GM21423 (cell line): ENCODE measurements at regions not wholly inside any gene's neighbourhood (a gene's known extent, or its start where the extent isn't known, plus 50 kb on each side); places are given as distances from the start of the nearest gene placed in this dataset.
"Not testable (repeated sequence)": the region's sequence is repeated elsewhere in the genome, so short reads cannot be mapped to it uniquely, and the experiment has no call there.

Experiments
- ATAC-seq: cut with Tn5 transposase; IDR thresholded peaks from one replicate; pipeline ENCODE4 v1.9.1; 2021; ENCODE audit warnings: mild to moderate bottlenecking, moderate library complexity; ENCODE audit not compliant: unreplicated experiment

GRCh38 chr14:101634202-101634849 lies 73.0 kb downstream of the DIO3 start:
- ATAC-seq = no peak

DNA sequence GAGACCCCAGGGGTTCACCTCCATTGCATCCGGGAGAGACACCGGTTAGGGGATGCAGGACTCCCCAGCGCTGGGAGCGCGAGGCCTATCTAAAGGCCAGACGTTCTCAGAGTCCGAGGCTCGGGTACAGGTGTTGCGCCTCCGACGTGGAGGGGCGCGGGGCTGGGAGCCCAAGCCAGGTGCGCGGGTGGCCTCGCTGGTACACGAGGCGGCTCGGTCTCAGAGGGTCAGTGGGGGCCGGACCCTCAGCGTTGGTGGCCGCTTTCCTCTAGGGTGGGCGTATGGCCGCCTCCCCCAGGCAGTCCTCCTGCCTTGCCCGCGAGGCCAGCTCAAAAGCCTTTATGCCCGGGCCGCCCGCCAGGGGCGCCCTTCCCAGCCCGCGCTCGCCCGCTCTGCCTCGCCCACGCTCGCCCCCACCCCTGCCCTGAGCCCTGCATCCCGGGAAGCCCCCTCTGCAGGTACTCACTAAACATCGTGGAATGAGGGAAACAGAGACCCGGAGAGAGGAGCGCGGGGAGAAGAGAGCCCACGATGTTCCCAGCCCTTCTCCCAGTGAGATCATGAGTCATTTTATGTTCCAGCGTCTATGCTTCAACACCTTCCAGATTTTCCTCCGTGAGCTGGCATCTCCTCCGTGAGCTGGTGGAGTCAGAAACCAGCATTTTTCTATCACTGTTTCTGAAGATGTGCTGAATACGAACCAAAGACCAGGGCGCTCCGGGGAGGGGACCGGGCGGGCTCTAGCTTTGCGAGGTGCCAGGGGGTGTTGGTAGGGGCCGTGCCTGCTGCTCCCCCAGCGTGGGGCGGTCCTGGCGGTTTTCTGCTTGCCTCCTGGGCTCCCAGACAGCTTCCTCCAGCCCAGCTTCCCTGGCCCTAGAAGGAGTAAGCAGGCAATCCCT lies 73.8 kb downstream of the DIO3 start:
- ATAC-seq = no peak

GRCh38 chr14:101635749-101636560 lies 74.7 kb downstream of the DIO3 start:
- ATAC-seq = peak; percentile 60

DNA sequence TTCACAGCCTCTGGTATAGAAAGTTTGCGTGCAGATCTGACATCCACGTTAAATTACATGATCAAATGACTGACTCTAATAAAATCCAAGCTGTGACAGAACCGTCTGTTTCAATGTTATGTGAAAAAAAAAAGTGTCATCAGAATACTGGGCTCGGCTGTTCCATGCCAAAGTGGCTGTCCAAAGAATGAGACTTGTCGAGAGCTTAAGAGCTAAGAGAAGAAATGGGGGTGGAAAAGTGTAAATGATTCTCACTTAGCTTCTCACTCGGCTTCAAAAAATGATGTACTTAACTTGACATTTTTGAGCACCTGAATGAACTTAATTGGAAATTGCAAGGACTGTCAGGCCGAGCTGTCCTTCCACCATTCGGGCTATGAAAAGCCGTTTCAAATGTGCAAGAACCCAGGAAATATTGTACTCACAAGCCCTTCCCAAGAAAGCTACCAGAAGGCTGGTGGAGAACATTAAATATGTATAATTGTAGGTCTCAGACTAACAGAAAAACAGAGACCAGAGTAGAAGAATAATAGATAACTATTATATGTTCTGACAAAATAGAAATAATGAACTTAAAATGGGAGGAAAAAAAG lies 78.0 kb downstream of the DIO3 start:
- ATAC-seq = no peak

GRCh38 chr14:101643651-101644050 lies 82.4 kb downstream of the DIO3 start:
- no peak for ATAC-seq

- ATAC-seq = no peak
Measured at GRCh38 chr14:101654051-101654450, 92.8 kb downstream of the DIO3 start.

DNA sequence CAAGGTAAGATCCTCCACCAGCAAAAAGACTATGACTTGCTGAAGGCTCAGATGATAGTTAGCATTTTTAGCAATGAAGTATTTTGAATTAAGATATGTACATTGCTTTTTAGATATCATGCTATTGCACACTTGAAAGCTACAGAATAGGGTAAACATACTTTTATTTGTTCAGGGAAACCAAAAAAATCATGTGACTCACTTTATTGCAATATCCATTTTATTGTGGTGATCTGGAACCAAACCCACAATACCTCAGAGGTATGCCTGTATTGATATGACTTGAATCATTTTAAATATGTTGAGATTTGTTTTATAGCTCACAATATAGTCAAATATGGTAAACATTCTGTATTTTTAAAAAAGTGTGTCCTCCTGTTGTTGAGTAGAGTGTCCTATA lies 96.1 kb downstream of the DIO3 start:
- no peak for ATAC-seq

DNA sequence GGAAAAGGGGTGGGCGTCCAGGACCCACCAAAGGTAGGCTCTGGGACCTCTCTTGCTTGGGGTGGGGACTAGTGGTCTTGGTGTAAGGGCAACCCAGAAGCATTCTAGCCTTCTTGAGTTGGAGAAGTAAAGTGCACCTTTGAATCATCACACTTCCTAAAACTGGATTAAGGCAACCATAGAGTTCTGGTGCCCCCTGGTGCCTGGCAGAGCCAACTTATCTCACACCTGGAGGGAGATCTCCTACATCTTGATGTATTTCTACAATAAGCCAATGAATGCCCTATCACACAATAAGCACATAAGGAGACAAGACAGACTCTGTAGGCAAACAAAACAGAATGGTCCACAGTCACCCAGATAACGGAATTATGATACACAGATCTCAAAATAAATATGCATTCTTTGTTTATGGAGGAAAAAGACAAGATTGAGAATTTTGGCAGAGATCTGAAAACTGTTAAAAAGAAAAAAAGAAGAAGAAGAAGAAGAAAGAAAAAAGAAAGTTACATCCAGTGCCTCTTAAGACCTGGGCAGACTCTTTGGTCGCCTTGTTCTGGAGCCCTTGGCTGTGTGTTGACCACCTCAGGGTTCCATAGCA lies 95.9 kb upstream of the PPP2R5C start:
- ATAC-seq = no peak

DNA sequence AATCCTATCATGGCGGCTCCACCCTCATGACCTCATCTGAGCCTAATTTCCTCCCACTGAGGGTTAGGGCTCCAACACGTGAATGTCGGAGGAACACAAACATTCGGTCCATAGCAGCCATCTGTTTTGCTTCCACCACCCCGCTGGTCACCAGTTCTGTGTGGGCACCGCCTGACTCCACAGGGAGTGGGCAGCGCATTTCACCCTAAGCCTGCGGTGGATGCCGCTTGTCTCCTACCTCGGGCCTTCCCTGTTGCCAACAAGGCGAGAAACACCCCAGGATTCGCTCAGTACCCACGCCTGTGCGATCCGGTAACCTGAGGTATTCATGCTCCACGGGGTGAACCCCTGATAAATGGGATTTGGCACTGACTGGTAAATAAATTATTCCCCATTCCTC lies 95.2 kb upstream of the PPP2R5C start:
- ATAC-seq = no peak

DNA sequence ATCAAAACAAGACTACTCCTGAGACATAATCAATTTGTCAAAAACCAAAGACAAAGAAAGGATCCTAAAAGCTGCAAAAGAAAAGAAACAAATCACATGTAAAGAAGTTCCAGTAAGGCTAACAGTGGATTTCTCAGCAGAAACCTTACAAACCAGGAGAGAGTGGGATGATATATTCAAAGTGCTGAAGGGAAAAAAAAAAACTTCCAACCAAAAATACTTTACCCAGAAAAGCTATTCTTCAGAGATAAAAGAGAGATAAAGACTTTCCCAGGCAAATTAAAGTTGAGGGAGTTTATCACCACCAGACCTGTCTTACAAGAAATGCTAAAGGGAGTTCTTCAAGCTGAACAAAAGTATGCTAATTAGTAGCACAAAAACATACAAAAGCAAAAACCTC lies 91.9 kb upstream of the PPP2R5C start:
- no peak for ATAC-seq

DNA sequence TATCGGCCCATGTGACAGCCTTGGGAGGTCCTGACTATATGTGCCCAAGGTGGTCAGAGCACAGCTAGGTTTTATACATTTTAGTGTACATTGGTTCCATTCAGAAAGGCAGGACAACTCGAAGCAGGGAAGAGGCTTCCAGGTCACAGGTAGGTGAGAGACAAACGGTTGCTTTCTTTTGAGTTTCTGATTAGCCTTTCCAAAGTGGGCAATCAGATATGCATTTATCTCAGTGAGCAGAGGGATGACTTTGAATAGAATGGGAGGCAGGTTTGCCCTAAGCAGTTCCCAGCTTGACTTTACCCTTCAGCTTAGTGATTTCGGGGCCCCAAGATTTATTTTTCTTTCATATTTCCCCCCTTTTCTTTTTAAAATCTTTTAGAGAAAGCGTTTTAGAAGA lies 87.6 kb upstream of the PPP2R5C start:
- no peak for ATAC-seq

- not testable (repeated sequence) for ATAC-seq
Measured at GRCh38 chr14:101675835-101676234, 85.7 kb upstream of the PPP2R5C start.

- ATAC-seq = not testable (repeated sequence)
Measured at GRCh38 chr14:101677912-101678327, 83.6 kb upstream of the PPP2R5C start.

GRCh38 chr14:101681795-101682194 lies 79.7 kb upstream of the PPP2R5C start:
- ATAC-seq = no peak

DNA sequence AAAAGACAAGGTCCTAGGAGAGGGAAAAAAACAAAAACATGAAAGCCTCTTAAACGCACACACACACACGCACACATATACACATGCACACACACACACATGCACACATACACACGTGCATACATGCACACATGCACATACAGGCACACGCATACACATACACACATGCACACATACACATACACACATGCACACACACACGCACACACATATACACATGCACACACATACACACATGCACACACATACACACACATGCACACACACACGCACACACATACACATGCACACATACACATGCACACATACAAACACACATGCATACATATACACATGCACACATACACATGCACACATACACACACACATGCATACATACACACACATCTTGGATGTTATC lies 78.1 kb upstream of the PPP2R5C start:
- ATAC-seq = no peak

DNA sequence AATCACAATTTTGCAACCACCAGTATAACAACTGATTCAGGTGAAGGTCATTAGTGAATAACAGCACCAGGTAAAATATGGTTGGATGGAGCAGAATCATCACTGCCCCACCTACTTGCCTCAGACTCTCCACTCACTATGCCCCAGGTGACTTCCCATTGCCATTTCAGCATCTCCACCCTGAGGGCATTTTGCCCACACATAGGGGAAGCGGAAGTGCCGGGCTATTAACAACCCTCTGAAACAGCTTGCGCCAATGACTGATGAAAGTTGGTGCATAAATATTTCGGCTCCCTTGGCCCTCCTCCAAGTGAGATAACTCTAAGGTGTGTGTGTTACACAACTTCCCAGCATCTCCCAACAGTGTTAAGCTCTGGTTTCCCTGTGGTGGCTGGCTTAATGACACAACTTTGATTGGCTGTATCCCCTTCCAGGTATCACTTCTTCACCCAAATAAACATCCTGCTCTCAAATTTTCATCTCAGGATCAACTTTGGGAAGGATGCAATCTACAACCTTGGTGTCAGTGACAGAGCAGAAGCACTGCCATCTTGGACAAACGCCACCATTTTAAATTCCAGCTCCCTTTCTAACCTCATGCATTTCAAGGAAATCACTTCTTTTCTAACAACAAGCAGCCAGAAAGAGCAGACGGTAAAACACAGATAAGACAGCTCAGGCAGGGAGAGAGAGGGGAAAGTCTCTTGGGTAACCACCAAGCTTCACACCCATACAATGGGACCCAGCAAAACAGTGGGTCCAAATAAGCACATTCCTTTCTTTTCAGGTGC lies 73.6 kb upstream of the PPP2R5C start:
- no peak for ATAC-seq

DNA sequence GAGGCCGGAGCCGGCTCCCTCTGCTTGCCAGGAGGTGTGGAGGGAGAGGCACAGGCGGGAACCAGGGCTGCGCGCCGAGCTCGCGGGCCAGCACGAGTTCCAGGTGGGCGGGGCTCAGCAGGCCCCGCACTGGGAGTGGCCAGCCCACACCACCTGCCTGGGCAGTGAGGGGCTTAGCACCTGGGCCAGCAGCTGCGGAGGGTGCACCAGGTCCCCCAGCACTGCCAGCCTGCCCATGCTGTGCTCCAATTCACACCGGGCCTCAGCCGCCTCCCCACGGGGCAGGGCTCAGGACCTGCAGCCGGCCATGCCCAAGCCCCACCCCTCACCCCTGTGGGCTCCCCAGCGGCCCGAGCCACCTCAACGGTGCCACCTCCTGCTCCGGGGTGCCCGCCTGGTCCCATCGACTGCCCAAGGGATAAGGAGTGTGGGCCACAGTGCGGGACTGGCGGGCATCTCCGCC lies 72.4 kb upstream of the PPP2R5C start:
- no peak for ATAC-seq

- ATAC-seq = not testable (repeated sequence)
Measured at GRCh38 chr14:101689966-101690365, 71.5 kb upstream of the PPP2R5C start.

GRCh38 chr14:101695659-101696058 lies 65.8 kb upstream of the PPP2R5C start:
- ATAC-seq = no peak

GRCh38 chr14:101704140-101704539 lies 57.4 kb upstream of the PPP2R5C start:
- ATAC-seq = no peak
